GM12872 (cell line): ENCODE measurements at regions not wholly inside any gene's neighbourhood (a gene's known extent, or its start where the extent isn't known, plus 50 kb on each side); places are given as distances from the start of the nearest gene placed in this dataset.

Source experiments
- TF ChIP-seq, protein P1 (sequence below): IDR thresholded peaks from 3 replicates; pipeline ENCODE4 v1.5.1; 2011; ENCODE audit warnings: low read depth, mild to moderate bottlenecking, low read length, moderate library complexity; ENCODE audit not compliant: insufficient read depth

DNA sequence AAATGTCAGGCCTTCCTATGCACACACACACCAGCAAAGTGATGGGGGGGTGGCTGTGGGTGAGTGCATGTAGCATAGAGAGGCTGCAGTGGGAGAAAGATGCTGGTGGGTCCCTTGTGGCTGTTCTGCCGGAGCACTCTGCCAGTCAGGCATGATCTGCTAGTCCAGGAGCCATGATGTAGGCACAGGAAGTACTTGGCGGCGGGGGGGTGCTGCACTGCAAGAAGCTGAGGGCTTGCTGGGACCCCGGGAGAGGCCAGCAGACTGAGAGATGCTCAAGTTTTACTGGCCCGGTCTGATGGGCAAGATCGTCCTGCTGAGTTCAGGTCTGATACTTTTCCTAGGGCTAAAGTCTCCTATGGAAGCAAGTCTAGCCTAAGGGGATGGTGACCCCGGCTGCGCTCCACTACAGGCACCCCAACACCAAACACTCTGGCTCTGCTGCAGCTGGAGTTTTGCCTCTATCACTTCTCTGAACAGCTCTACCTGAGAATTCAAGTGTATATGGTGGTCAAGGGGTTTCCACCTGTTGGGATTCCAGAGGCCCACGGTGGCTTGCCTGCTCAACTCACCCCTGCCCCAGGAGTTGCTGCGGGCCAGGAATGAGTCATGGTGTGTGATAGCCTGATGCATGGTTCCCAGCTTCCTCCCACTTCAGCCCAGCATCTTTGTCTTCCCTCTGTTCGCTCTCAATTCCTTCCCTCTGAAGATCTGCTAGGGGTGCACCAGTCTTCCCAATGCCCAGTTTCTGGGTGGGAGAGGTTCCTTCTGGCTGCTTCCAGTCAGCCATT, 971.8 kb upstream of the ADGRB3 start:
- TF ChIP-seq, protein P1, sequence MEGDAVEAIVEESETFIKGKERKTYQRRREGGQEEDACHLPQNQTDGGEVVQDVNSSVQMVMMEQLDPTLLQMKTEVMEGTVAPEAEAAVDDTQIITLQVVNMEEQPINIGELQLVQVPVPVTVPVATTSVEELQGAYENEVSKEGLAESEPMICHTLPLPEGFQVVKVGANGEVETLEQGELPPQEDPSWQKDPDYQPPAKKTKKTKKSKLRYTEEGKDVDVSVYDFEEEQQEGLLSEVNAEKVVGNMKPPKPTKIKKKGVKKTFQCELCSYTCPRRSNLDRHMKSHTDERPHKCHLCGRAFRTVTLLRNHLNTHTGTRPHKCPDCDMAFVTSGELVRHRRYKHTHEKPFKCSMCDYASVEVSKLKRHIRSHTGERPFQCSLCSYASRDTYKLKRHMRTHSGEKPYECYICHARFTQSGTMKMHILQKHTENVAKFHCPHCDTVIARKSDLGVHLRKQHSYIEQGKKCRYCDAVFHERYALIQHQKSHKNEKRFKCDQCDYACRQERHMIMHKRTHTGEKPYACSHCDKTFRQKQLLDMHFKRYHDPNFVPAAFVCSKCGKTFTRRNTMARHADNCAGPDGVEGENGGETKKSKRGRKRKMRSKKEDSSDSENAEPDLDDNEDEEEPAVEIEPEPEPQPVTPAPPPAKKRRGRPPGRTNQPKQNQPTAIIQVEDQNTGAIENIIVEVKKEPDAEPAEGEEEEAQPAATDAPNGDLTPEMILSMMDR, result no peak

DNA sequence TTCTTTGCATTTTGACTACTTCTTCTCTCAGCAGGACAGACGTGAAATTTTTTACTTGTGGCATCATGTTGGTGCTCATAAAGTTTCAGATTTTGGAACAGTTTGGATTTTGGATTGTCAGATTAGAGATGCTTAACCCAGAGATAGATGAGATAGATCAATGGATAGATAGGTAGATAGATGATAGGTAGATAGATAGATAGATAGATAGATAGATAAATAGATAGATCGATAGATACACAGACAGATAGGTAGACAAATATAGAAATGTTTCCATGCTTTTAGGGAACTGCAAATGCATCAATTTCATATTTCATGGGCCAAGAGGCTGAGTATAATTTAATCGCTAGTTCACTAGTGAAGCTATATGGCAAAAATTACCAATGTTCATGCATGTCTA, 981.5 kb upstream of the ADGRB3 start:
- TF ChIP-seq, protein P1, result no peak

DNA sequence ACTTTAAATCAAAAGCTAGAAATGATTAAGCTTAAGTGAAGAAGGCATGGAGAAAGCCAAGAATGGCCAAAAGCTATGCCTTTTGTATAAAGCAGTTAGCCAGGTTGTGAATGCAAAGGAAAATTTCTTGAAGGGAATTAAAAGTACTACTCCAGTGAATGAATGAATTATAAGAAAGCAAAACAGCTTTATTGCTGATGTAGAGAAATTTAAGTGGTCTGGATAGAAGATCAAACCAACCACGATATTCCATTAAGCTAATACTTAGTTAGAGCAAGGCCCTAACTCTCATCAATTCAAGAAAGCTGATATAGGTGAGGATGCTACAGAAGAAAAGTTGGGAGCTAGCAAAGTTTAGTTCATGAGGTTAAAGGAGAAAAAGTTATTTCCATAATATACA, 988.5 kb upstream of the ADGRB3 start:
- TF ChIP-seq, protein P1, result no peak

DNA sequence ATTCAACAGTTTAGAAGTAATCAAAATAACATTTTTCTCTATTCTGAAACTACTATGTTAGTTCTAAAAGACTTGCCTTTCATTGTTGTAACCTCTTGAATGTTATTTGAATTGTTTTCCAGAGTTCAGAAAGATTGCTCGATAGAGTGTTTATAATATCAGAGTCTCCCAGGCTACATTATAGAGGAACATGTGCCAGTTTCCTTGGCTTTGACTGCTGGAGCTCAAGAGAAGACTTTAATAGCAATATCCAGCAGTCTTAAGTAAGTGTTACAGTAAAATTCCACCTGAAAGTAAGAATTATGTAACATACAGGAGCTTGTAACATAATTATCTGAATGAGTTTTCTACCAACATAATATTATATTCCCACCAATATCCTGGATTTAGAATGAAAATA, 991.8 kb upstream of the ADGRB3 start:
- TF ChIP-seq, protein P1, result no peak

DNA sequence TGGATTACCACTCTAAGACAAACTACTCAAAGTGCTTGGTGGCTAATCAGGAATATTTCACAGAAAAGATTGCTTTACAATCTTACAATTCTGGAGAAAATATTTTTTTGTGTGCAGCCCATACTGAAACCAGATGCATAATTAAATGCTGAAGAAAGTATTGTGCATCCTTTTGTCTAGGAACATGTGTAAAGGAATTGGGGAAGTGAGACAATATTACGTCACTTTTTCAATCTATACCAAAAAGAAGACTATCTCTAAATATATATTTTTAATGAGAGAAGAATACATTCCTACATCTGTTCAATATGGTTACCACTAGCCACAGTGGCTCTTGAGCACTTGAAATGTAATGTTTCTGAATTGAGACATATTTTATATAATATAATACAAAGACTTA, 992.5 kb upstream of the ADGRB3 start:
- TF ChIP-seq, protein P1, result no peak

DNA sequence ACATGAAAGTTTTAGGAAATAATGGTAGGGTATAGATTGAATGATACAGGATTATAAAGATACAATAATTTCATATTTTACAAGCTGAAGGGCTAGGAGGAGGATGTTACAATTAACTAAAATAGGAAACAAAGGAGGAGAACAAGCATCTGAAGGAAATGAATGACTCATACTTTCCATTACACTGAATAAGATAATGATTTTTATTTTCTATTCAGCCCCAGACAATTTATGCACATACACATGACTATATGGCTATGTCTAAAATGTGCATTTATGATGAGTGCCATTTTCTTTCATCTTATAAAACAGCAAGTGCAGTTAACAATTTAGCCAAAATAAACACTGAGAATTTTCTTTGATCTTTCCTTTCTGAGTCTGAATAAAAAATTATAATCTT, 994.6 kb upstream of the ADGRB3 start:
- TF ChIP-seq, protein P1, result no peak

DNA sequence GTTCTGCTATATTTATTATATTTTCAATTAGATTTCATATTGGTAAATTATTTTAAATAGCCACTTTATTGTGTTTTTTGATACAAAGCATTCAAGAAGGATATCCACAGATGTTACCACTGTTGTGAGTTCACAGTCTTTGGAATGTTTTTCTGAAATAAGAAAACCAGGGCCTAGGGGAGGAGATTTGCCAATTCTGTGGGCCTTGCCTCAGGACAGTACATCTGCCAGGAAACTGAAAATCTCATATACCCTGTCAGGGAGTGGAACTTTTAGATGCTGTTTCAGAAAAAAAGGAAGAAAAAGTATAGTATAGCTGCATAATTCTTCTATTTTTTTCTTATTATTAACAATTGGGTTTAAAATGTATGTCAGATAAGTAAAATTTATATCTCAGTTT, 995.9 kb upstream of the ADGRB3 start:
- TF ChIP-seq, protein P1, result no peak
